CD4-positive, alpha-beta T cell treated with Interleukin-6 at 100 ng/mL for 8 hours (primary cell): ENCODE measurements at regions not wholly inside any gene's neighbourhood (a gene's known extent, or its start where the extent isn't known, plus 50 kb on each side); places are given as distances from the start of the nearest gene placed in this dataset.

ENCODE experiments used
- DNase-seq: peaks from one replicate; pipeline ENCODE4 v3.0.0-alpha.2; 2020; ENCODE audit warnings: mixed read lengths, low spot score

- DNase-seq: no peak
These were observed 278.0 kb downstream of the MRPL39 start for GRCh38 chr21:25329227-25329825.

GRCh38 chr21:25328736-25329135 is 278.5 kb downstream of the MRPL39 start:
- DNase-seq: no peak

- no peak for DNase-seq
These were observed 281.1 kb downstream of the MRPL39 start for GRCh38 chr21:25326181-25326580.

DNA sequence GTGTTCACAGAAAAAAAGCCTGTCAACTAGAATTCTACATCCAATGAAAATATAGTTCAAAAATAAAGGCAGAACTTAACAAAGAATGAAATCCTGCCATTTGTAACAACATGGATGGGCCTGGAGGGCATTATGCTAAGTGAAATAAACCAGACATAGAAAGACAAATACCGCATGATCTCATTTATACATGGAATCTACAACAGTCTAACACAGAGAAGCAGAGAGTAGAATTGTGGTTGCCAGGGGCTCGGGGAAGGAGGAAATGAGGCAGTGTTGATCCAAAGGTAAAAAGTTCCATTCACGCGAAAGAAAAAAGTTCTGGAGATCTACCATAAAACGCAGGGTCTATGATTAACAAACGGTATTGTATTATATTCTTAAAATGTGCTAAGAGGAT is 282.6 kb downstream of the MRPL39 start:
- DNase-seq: no peak

DNA sequence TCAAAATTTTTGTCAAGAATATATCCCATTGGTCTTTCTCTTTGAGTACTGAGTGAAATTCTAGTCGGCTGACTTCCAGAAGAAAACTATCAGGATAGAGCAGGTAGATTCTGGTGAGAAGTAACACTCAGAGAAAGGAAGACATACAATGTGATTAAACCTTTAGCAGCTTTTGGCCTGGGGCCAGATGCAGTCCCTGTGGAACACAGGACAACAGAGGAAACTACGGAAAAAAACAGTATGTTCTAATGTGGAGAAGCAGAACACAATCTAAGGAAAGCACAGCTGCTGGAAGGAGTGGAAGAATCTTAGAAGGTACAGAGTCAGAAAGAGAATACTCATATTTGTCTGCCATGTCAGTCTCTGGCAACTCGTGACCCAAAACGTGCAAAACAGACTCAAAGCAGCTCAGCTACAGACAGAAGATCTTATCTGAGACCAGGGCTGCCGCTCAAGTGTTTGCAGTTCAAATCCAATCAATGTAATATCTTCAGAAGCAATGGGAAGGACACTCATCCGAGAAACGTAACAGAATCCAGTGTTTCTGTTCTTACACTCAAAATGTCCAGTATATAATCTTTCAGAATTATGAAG is 283.8 kb downstream of the MRPL39 start:
- no peak for DNase-seq

DNA sequence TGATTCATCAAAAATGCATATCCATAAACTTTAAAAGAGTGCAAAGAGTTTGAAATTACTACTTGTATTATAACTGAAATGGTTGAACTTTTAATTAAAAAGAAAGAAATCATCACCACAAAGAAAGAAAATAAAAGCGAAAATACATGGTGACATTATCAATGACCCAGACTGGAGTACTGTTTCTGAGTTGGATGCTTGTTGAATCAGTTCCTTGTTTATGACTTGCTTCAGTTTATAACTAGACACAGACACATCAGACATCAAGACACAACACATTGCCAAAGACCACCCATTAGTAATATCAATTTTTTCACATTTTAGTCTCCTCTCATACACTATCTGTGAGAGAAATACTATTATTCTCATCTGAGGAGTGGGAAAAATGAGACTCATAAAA is 293.0 kb downstream of the MRPL39 start:
- no peak for DNase-seq

GRCh38 chr21:25313829-25314228 is 293.5 kb downstream of the MRPL39 start:
- DNase-seq: no peak

- DNase-seq: no peak
These were observed 299.8 kb downstream of the MRPL39 start for GRCh38 chr21:25307489-25307888.

DNA sequence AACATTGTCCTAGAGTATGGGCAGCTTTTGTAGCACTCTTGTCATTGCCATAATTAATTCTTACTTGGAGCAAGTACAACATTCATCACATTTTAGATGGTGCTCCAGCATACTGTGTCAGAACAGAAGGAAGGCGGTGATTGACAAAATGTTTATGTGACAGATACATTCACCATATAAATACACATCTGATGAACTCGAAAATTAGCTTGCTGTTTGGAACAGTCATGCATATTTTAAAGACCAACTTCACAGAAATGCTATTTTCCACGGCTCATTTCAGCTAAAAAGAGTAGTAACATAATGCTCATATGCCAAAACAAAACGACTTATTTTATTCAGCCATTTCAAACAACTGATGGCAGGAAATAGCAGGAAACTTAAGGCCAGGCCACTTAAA is 302.7 kb downstream of the MRPL39 start:
- no peak for DNase-seq

- DNase-seq: no peak
These were observed 306.6 kb downstream of the MRPL39 start for GRCh38 chr21:25300632-25301031.

- DNase-seq: no peak
These were observed 308.5 kb downstream of the MRPL39 start for GRCh38 chr21:25298512-25299491.

- no peak for DNase-seq
These were observed 310.2 kb downstream of the MRPL39 start for GRCh38 chr21:25297117-25297516.

DNA sequence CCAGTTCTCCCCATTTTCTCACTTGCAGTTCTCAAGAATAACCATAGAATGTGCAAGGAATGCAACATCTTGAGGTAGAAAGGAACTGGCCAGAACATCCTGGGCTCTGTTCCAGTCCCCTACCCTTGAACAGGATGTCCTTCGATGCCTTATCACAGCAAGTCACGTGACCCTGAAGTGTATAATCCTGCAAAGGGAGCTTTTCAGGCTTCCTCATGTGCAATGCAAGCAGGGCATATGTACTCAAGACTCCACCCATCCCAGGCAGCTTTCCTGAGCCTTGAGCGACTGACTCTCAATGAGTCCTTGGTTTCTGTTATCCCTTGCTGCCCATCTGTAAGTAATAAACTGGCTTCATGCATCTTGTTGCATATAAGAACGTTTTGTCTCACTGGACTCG is 311.0 kb downstream of the MRPL39 start:
- no peak for DNase-seq

DNA sequence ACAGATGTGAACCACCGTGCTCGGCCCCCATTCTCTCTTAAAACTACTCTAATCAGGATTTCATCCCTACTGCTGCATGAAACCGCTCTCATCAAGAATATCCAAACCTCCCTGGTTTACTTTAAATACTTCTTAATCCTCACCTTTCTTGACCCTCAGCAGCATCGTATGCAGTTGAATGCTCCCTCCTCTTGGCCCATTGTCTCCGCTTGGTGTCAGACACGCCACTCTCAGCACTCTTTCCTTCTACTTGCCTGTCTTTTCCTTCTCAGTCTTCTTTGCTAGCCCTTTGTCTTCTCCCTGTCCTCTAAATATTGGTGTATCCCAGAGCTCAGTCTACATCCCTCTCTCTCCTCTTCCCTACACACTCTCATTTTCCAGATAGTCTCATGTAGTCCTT is 314.9 kb downstream of the MRPL39 start:
- DNase-seq: no peak

DNA sequence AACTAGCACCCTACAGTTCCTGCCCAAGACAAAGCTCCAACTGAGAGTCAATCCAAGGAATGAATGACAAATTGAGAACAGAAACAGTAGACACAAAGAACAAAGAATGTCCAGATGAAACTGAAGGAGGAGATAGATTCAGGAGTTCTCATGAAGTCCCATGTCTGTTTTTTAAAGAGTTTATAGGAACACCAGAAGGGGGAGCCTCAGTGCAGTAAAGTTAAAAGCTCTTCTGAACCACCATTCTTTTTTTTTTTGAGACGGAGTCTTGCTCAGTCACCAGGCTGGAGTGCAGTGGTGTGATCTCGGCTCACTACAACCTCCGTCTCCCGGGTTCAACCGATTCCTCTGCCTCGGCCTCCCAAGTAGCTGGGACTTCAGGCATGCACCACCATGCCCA is 323.6 kb downstream of the MRPL39 start:
- DNase-seq: no peak

DNA sequence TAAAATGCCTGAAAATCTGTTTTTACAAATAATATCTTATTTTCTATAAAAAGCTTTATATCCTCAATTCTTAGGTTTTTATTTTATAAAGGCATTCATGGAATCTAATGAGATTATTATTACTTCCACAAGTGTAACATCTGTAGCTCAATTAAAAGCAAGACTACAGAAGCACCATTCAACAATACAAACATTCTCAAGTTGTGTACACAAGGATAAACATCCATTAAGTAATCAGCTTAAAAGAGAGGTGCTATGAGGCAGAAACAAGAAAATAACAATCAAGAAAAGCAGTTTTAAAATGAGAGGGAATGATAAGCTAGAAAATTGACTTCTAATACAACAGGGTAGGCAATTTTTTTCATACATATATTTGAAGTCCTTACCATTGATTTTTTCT is 326.1 kb downstream of the MRPL39 start:
- no peak for DNase-seq

DNA sequence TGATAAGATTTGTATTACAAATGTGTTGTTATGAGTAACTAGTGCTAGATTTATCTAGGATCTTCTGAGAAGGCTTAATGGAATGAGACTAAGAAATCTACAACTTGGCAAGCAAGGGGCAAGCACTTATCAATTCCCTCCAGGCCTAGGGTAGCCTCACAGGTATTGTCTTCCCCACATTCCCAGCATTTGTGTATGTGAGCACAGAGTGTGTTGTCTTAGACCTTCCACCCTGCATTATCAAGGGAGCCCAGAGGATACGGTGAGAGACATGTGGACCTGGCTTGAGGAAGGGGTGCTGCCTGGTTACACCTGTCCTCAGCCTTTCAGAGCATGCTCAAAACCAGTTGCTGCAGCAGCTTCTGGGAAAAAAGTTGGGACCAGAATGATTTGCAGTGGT is 327.2 kb downstream of the MRPL39 start:
- no peak for DNase-seq

DNA sequence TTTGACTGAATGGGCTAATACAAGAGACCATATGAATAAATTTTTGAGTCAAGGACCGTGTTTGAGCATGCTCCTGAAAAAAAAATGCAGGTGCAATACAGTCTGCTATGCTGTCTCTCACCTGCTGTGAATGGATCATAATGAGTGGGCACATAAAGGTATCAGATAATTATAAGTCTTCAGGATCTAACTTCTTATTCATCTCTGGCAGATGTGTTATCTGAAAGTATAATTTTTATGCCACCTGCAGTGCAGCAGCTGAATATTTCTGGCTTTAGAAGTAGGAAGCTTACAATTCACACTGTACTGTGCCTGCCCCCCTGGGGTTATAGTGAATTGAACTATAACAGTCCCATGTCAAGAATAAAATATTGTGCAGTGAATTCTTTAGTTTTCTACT is 333.3 kb downstream of the MRPL39 start:
- DNase-seq: no peak

DNA sequence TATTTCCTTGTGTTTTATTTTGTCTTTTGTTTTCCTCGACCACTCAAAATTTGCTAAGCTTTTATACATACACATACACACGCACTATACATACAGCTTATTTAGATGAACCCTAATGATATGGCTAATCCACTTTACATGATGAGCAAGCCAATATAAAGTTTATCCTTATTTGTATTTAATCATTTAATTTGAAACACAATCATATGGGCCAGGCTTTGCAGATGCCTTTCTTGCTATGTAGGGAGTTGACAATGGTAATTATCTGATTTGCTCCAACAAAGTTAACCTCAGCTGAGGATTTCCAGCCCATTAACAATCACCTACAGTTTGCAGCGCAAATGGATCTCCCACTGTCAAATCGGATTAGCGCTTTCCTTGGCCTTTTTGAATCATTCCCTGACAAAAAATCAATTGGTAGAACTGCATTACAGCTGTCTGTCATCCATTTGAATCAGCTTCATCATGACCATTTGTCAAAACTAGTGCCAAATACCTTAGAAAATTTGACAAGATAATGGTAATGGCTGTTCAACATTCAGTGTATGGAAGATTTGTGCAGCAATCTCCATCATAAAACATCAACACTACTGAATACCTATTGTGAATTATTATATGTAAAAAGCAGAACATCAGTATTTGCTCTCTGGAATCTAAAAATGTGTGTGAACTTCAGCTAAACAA is 352.6 kb downstream of the MRPL39 start:
- no peak for DNase-seq

DNA sequence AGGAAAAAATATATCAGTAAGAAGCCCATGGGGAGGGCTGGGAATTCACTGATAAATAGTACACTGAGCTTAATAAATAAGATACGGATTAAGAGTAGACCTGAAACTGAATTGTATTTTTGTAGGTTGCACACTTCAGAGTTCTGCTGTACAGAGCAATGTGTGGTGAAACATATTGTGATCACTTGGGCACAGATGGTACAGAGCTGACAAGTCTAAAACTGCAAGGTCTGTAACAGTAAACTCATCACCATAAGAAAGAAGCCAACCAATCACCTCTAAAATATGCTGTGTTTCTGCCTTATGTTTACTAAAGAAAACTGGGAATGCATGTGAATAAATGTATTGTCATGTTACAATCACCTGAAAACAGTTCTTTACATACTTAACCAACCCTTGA is 360.7 kb downstream of the MRPL39 start:
- no peak for DNase-seq

- no peak for DNase-seq
These were observed 362.5 kb downstream of the MRPL39 start for GRCh38 chr21:25244735-25245134.

DNA sequence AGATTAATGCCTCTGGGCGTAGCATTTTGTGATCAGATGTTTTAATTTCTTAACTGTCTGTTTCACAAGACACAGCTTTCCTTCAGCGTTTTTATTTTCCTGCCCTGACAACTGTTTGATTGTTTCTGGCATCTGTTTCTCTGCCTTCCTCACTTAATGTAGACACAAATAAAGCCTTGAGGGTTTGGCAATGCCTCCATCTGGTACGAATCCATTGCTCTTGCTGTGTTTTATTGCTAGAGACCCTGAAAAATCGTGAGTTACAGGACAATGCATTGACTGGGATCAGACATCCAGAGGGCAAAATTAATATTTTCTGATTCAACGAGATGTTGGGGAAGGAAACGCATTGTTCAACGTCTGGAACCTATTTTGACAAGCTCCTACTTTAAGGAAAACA is 363.5 kb downstream of the MRPL39 start:
- DNase-seq: no peak

DNA sequence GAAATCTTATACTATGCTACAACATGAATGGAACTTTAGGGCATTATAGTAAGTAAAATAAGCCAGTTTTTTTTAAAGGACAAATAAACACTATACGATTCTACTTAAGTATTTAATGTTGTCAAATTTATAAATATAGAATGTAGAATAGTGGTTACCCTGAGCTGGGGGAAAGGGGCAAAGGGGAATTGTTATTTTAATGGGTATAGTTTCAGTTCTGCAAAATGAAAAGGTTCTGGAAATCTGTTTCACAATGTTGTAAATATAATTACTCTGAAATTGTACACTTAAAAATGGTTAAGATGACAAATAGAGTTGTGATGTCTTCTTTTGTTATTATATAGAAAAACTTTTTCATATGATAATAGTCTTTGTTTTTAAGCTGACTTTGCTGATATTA is 366.3 kb downstream of the MRPL39 start:
- DNase-seq: no peak
